Testis (tissue), 2 donors: ENCODE measurements at regions not wholly inside any gene's neighbourhood (a gene's known extent, or its start where the extent isn't known, plus 50 kb on each side); places are given as distances from the start of the nearest gene placed in this dataset.

Experiments used
- DNase-seq: peaks from one replicate; pipeline ENCODE4 v3.0.0-alpha.2; 2019
- H3K27ac ChIP-seq, 2 donors: fragments of 200-600 bp; sonication (generic); one replicate each; pipeline ENCODE4 v1.5.1; 2019
- H3K27me3 ChIP-seq: fragments of 200-600 bp; sonication (generic); one replicate; pipeline ENCODE4 v1.5.1; 2019
- H3K36me3 ChIP-seq: fragments of 200-600 bp; sonication (generic); one replicate; pipeline ENCODE4 v1.5.1; 2017; ENCODE audit warnings: low read depth; ENCODE audit errors: missing control alignments
- H3K4me1 ChIP-seq: fragments of 200-600 bp; sonication (generic); one replicate; pipeline ENCODE4 v1.5.1; 2019
- H3K4me3 ChIP-seq, 2 donors: fragments of 200-600 bp; sonication (generic); one replicate each; pipeline ENCODE4 v1.5.1; 2017 to 2019
- H3K9me3 ChIP-seq: fragments of 200-600 bp; sonication (generic); one replicate; pipeline ENCODE4 v1.5.1; 2017
- CTCF ChIP-seq, 3 experiments: fragments of 450-650 bp in 2 of 3; fragments of 200-600 bp in 1 of 3; sonication (generic) in 1 of 3; IDR thresholded peaks; one replicate each; pipeline ENCODE4 v1.5.1; 2016 to 2019; ENCODE audit warnings: antibody characterized with exemption in 3 of 3, mild to moderate bottlenecking in 2 of 3, moderate library complexity in 1 of 3
- POLR2A ChIP-seq: fragments of 450-650 bp; IDR thresholded peaks from one replicate; pipeline ENCODE4 v1.6.1; 2017; ENCODE audit warnings: antibody characterized with exemption, mild to moderate bottlenecking, moderate library complexity
- WGBS, 2 donors: methylation state at CpG; one replicate each; pipeline ENCODE4 v1.1.5; 2018; 5-methylcytosine and 5-hydroxymethylcytosine counted together
- intact Hi-C: fragments of 100-400 bp; cut with DNase I; formaldehyde crosslinking; loops from one replicate; pipeline ENCODE4 v1.15.1; 2023; ENCODE audit warnings: low total_unique reads

GRCh38 chr14:37721976-37722659, 126.7 kb downstream of the TTC6 start:
- H3K36me3 ChIP-seq = no peaks in the 10 kb centered on the region
- TF ChIP-seq CTCF (IDR thresholded peaks at IDR 0.05) (no peak), POLR2A (no peak)
- intact Hi-C loops = no loop called here
- DNase-seq = no peak
- 25 to 38% methylated on average over 2 of the region's 2 CpGs for WGBS, 2 donors
- H3K4me1 ChIP-seq = no peaks in the 10 kb centered on the region
- no peak overlapping the region for H3K4me3 ChIP-seq
- H3K27ac ChIP-seq = no peak overlapping the region
- no peaks in the 10 kb centered on the region for H3K27me3 ChIP-seq
- H3K9me3 ChIP-seq = no peaks in the 10 kb centered on the region

- no peak overlapping the region for H3K27ac ChIP-seq
- no peak overlapping the region for H3K4me3 ChIP-seq
- no peaks in the 10 kb centered on the region for H3K9me3 ChIP-seq
- H3K4me1 ChIP-seq = no peaks in the 10 kb centered on the region
- no peaks in the 10 kb centered on the region for H3K36me3 ChIP-seq
- no peak for TF ChIP-seq CTCF (IDR thresholded peaks at IDR 0.05)
- no peak for TF ChIP-seq POLR2A
- no peaks in the 10 kb centered on the region for H3K27me3 ChIP-seq
- 61 to 66% methylated on average over 4 of the region's 4 CpGs for WGBS, 2 donors
- intact Hi-C loops = no loop called here
- DNase-seq = no peak
Measured at GRCh38 chr14:37723515-37723914, 128.1 kb downstream of the TTC6 start.

GRCh38 chr14:37726708-37727107, 131.3 kb downstream of the TTC6 start:
- H3K27ac ChIP-seq = no peak overlapping the region
- H3K36me3 ChIP-seq = no peaks in the 10 kb centered on the region
- intact Hi-C loops = no loop called here
- H3K4me1 ChIP-seq = no peaks in the 10 kb centered on the region
- TF ChIP-seq CTCF (IDR thresholded peaks at IDR 0.05) (no peak), POLR2A (no peak)
- no peaks in the 10 kb centered on the region for H3K9me3 ChIP-seq
- no peak for DNase-seq
- H3K4me3 ChIP-seq = no peak overlapping the region
- no peaks in the 10 kb centered on the region for H3K27me3 ChIP-seq

GRCh38 chr14:37729218-37729617, 133.8 kb downstream of the TTC6 start:
- intact Hi-C loops = no loop called here
- H3K27ac ChIP-seq = no peak overlapping the region
- no peak for DNase-seq
- no peaks in the 10 kb centered on the region for H3K36me3 ChIP-seq
- H3K9me3 ChIP-seq = no peaks in the 10 kb centered on the region
- WGBS, 2 donors = 88 to 89% methylated on average over 2 of the region's 2 CpGs
- H3K27me3 ChIP-seq = no peaks in the 10 kb centered on the region
- no peaks in the 10 kb centered on the region for H3K4me1 ChIP-seq
- TF ChIP-seq CTCF (IDR thresholded peaks at IDR 0.05) (no peak), POLR2A (no peak)
- no peak overlapping the region for H3K4me3 ChIP-seq

GRCh38 chr14:37731094-37731493, 135.7 kb downstream of the TTC6 start:
- DNase-seq = no peak
- 78 to 80% methylated on average over 4 of the region's 4 CpGs for WGBS, 2 donors
- no peaks in the 10 kb centered on the region for H3K27me3 ChIP-seq

More at GRCh38 chr14:37731094-37731493, 135.7 kb downstream of the TTC6 start:
- H3K27ac ChIP-seq = no peak overlapping the region
- H3K9me3 ChIP-seq = no peaks in the 10 kb centered on the region
- no peak overlapping the region for H3K4me3 ChIP-seq
- no peaks in the 10 kb centered on the region for H3K4me1 ChIP-seq
- TF ChIP-seq CTCF (IDR thresholded peaks at IDR 0.05) (no peak), POLR2A (no peak)
- H3K36me3 ChIP-seq = no peaks in the 10 kb centered on the region
- intact Hi-C loops = no loop called here
